ENCODE measurements at regions not wholly inside any gene's neighbourhood (a gene's known extent, or its start where the extent isn't known, plus 50 kb on each side); places are given as distances from the start of the nearest gene placed in this dataset.

GRCh38 chr4:138407329-138407728, 165.2 kb upstream of the SLC7A11 start:
- H3K27me3 ChIP-seq (ENCODE audit: control insufficient read depth in 1 of 2, insufficient read depth in 2 of 2, low read length in 2 of 2): no peaks in the 10 kb centered on the region
- H3K9me3 ChIP-seq (ENCODE audit: control insufficient read depth in 2 of 2, insufficient read depth in 1 of 2, low read depth in 1 of 2, low read length in 1 of 2): no peaks in the 10 kb centered on the region
- 47 to 62% methylated on average over 3 of the region's 3 CpGs for WGBS, 2 donors
- H3K27ac ChIP-seq (ENCODE audit: low read depth in 2 of 2, low read length in 1 of 2): no peak overlapping the region
- no peaks in the 10 kb centered on the region for H3K4me1 ChIP-seq (ENCODE audit: control insufficient read depth in 2 of 2, insufficient read depth in 2 of 2, low read length in 1 of 2)
- H3K36me3 ChIP-seq (ENCODE audit: control insufficient read depth in 2 of 2, insufficient read depth in 2 of 2, low read length in 1 of 2): no peaks in the 10 kb centered on the region
- H3K4me3 ChIP-seq (ENCODE audit: low read depth in 1 of 2, low read length in 2 of 2): no peak overlapping the region

GRCh38 chr4:138406876-138407275, 164.7 kb upstream of the SLC7A11 start:
- Histone ChIP-seq H3K4me3 (ENCODE audit: low read depth in 1 of 2, low read length in 2 of 2) (no peak overlapping the region), H3K4me1 (ENCODE audit: control insufficient read depth in 2 of 2, insufficient read depth in 2 of 2, low read length in 1 of 2) (no peaks in the 10 kb centered on the region), H3K9me3 (ENCODE audit: control insufficient read depth in 2 of 2, insufficient read depth in 1 of 2, low read depth in 1 of 2, low read length in 1 of 2) (no peaks in the 10 kb centered on the region), H3K27ac (ENCODE audit: low read depth in 2 of 2, low read length in 1 of 2) (no peak overlapping the region), H3K27me3 (ENCODE audit: control insufficient read depth in 1 of 2, insufficient read depth in 2 of 2, low read length in 2 of 2) (no peaks in the 10 kb centered on the region), H3K36me3 (ENCODE audit: control insufficient read depth in 2 of 2, insufficient read depth in 2 of 2, low read length in 1 of 2) (no peaks in the 10 kb centered on the region)
- WGBS, 2 donors: 2 to 14% methylated on average over 1 of the region's 1 CpG

- H3K36me3 ChIP-seq (ENCODE audit: control insufficient read depth in 2 of 2, insufficient read depth in 2 of 2, low read length in 1 of 2): no peaks in the 10 kb centered on the region
- no peaks in the 10 kb centered on the region for H3K9me3 ChIP-seq (ENCODE audit: control insufficient read depth in 2 of 2, insufficient read depth in 1 of 2, low read depth in 1 of 2, low read length in 1 of 2)
- 40 to 50% methylated on average over 1 of the region's 1 CpG for WGBS, 2 donors
- H3K27me3 ChIP-seq (ENCODE audit: control insufficient read depth in 1 of 2, insufficient read depth in 2 of 2, low read length in 2 of 2): no peaks in the 10 kb centered on the region
- no peak overlapping the region for H3K4me3 ChIP-seq (ENCODE audit: low read depth in 1 of 2, low read length in 2 of 2)
- no peak overlapping the region for H3K27ac ChIP-seq (ENCODE audit: low read depth in 2 of 2, low read length in 1 of 2)
- H3K4me1 ChIP-seq (ENCODE audit: control insufficient read depth in 2 of 2, insufficient read depth in 2 of 2, low read length in 1 of 2): no peaks in the 10 kb centered on the region
Observed at GRCh38 chr4:138405934-138406567, 163.9 kb upstream of the SLC7A11 start.

- no peaks in the 10 kb centered on the region for H3K36me3 ChIP-seq (ENCODE audit: control insufficient read depth in 2 of 2, insufficient read depth in 2 of 2, low read length in 1 of 2)
- H3K27ac ChIP-seq (ENCODE audit: low read depth in 2 of 2, low read length in 1 of 2): no peak overlapping the region
- H3K27me3 ChIP-seq (ENCODE audit: control insufficient read depth in 1 of 2, insufficient read depth in 2 of 2, low read length in 2 of 2): no peaks in the 10 kb centered on the region
- no peaks in the 10 kb centered on the region for H3K9me3 ChIP-seq (ENCODE audit: control insufficient read depth in 2 of 2, insufficient read depth in 1 of 2, low read depth in 1 of 2, low read length in 1 of 2)
- H3K4me1 ChIP-seq (ENCODE audit: control insufficient read depth in 2 of 2, insufficient read depth in 2 of 2, low read length in 1 of 2): no peaks in the 10 kb centered on the region
- H3K4me3 ChIP-seq (ENCODE audit: low read depth in 1 of 2, low read length in 2 of 2): no peak overlapping the region
Observed at GRCh38 chr4:138405466-138405891, 163.3 kb upstream of the SLC7A11 start.

GRCh38 chr4:138404801-138405200, 162.7 kb upstream of the SLC7A11 start:
- WGBS, 2 donors: 86 to 87% methylated on average over 1 of the region's 1 CpG
- no peaks in the 10 kb centered on the region for H3K9me3 ChIP-seq (ENCODE audit: control insufficient read depth in 2 of 2, insufficient read depth in 1 of 2, low read depth in 1 of 2, low read length in 1 of 2)
- no peaks in the 10 kb centered on the region for H3K4me1 ChIP-seq (ENCODE audit: control insufficient read depth in 2 of 2, insufficient read depth in 2 of 2, low read length in 1 of 2)
- H3K36me3 ChIP-seq (ENCODE audit: control insufficient read depth in 2 of 2, insufficient read depth in 2 of 2, low read length in 1 of 2): no peaks in the 10 kb centered on the region
- no peak overlapping the region for H3K4me3 ChIP-seq (ENCODE audit: low read depth in 1 of 2, low read length in 2 of 2)
- H3K27me3 ChIP-seq (ENCODE audit: control insufficient read depth in 1 of 2, insufficient read depth in 2 of 2, low read length in 2 of 2): no peaks in the 10 kb centered on the region
- no peak overlapping the region for H3K27ac ChIP-seq (ENCODE audit: low read depth in 2 of 2, low read length in 1 of 2)

GRCh38 chr4:138404251-138404650, 162.1 kb upstream of the SLC7A11 start:
- H3K36me3 ChIP-seq (ENCODE audit: control insufficient read depth in 2 of 2, insufficient read depth in 2 of 2, low read length in 1 of 2): no peaks in the 10 kb centered on the region
- no peaks in the 10 kb centered on the region for H3K4me1 ChIP-seq (ENCODE audit: control insufficient read depth in 2 of 2, insufficient read depth in 2 of 2, low read length in 1 of 2)

GRCh38 chr4:138401334-138401733, 159.2 kb upstream of the SLC7A11 start:
- Histone ChIP-seq H3K4me1 (ENCODE audit: control insufficient read depth in 2 of 2, insufficient read depth in 2 of 2, low read length in 1 of 2) (no peaks in the 10 kb centered on the region), H3K4me3 (ENCODE audit: low read depth in 1 of 2, low read length in 2 of 2) (no peak overlapping the region), H3K27me3 (ENCODE audit: control insufficient read depth in 1 of 2, insufficient read depth in 2 of 2, low read length in 2 of 2) (no peaks in the 10 kb centered on the region), H3K9me3 (ENCODE audit: control insufficient read depth in 2 of 2, insufficient read depth in 1 of 2, low read depth in 1 of 2, low read length in 1 of 2) (no peaks in the 10 kb centered on the region), H3K27ac (ENCODE audit: low read depth in 2 of 2, low read length in 1 of 2) (no peak overlapping the region), H3K36me3 (ENCODE audit: control insufficient read depth in 2 of 2, insufficient read depth in 2 of 2, low read length in 1 of 2) (no peaks in the 10 kb centered on the region)
- 23 to 28% methylated on average over 3 of the region's 3 CpGs for WGBS, 2 donors

More at GRCh38 chr4:138404251-138404650, 162.1 kb upstream of the SLC7A11 start:
- no peak overlapping the region for H3K4me3 ChIP-seq (ENCODE audit: low read depth in 1 of 2, low read length in 2 of 2)
- no peaks in the 10 kb centered on the region for H3K9me3 ChIP-seq (ENCODE audit: control insufficient read depth in 2 of 2, insufficient read depth in 1 of 2, low read depth in 1 of 2, low read length in 1 of 2)
- no peaks in the 10 kb centered on the region for H3K27me3 ChIP-seq (ENCODE audit: control insufficient read depth in 1 of 2, insufficient read depth in 2 of 2, low read length in 2 of 2)
- no peak overlapping the region for H3K27ac ChIP-seq (ENCODE audit: low read depth in 2 of 2, low read length in 1 of 2)

- no peaks in the 10 kb centered on the region for H3K36me3 ChIP-seq (ENCODE audit: control insufficient read depth in 2 of 2, insufficient read depth in 2 of 2, low read length in 1 of 2)
- H3K9me3 ChIP-seq (ENCODE audit: control insufficient read depth in 2 of 2, insufficient read depth in 1 of 2, low read depth in 1 of 2, low read length in 1 of 2): no peaks in the 10 kb centered on the region
- no peaks in the 10 kb centered on the region for H3K27me3 ChIP-seq (ENCODE audit: control insufficient read depth in 1 of 2, insufficient read depth in 2 of 2, low read length in 2 of 2)
- H3K4me1 ChIP-seq (ENCODE audit: control insufficient read depth in 2 of 2, insufficient read depth in 2 of 2, low read length in 1 of 2): no peaks in the 10 kb centered on the region
- WGBS, 2 donors: 53 to 61% methylated on average over 4 of the region's 4 CpGs
- no peak overlapping the region for H3K27ac ChIP-seq (ENCODE audit: low read depth in 2 of 2, low read length in 1 of 2)
- H3K4me3 ChIP-seq (ENCODE audit: low read depth in 1 of 2, low read length in 2 of 2): no peak overlapping the region
Observed at GRCh38 chr4:138400543-138400942, 158.4 kb upstream of the SLC7A11 start.

GRCh38 chr4:138400066-138400465, 157.9 kb upstream of the SLC7A11 start:
- no peaks in the 10 kb centered on the region for H3K4me1 ChIP-seq (ENCODE audit: control insufficient read depth in 2 of 2, insufficient read depth in 2 of 2, low read length in 1 of 2)
- no peak overlapping the region for H3K27ac ChIP-seq (ENCODE audit: low read depth in 2 of 2, low read length in 1 of 2)
- no peaks in the 10 kb centered on the region for H3K36me3 ChIP-seq (ENCODE audit: control insufficient read depth in 2 of 2, insufficient read depth in 2 of 2, low read length in 1 of 2)
- H3K4me3 ChIP-seq (ENCODE audit: low read depth in 1 of 2, low read length in 2 of 2): no peak overlapping the region
- H3K27me3 ChIP-seq (ENCODE audit: control insufficient read depth in 1 of 2, insufficient read depth in 2 of 2, low read length in 2 of 2): no peaks in the 10 kb centered on the region
- H3K9me3 ChIP-seq (ENCODE audit: control insufficient read depth in 2 of 2, insufficient read depth in 1 of 2, low read depth in 1 of 2, low read length in 1 of 2): no peaks in the 10 kb centered on the region

GRCh38 chr4:138399081-138399480, 156.9 kb upstream of the SLC7A11 start:
- H3K4me1 ChIP-seq (ENCODE audit: control insufficient read depth in 2 of 2, insufficient read depth in 2 of 2, low read length in 1 of 2): no peaks in the 10 kb centered on the region
- no peaks in the 10 kb centered on the region for H3K27me3 ChIP-seq (ENCODE audit: control insufficient read depth in 1 of 2, insufficient read depth in 2 of 2, low read length in 2 of 2)
- H3K4me3 ChIP-seq (ENCODE audit: low read depth in 1 of 2, low read length in 2 of 2): no peak overlapping the region
- no peak overlapping the region for H3K27ac ChIP-seq (ENCODE audit: low read depth in 2 of 2, low read length in 1 of 2)
- no peaks in the 10 kb centered on the region for H3K36me3 ChIP-seq (ENCODE audit: control insufficient read depth in 2 of 2, insufficient read depth in 2 of 2, low read length in 1 of 2)
- no peaks in the 10 kb centered on the region for H3K9me3 ChIP-seq (ENCODE audit: control insufficient read depth in 2 of 2, insufficient read depth in 1 of 2, low read depth in 1 of 2, low read length in 1 of 2)
